Activated naive CD8-positive, alpha-beta T cell treated with anti-CD3 and anti-CD28 coated beads, Interleukin-2, amount 50 U/mL, for 24 hours (primary cell): ENCODE measurements at regions not wholly inside any gene's neighbourhood (a gene's known extent, or its start where the extent isn't known, plus 50 kb on each side); places are given as distances from the start of the nearest gene placed in this dataset.

Experiments used
- ATAC-seq: fragments of 150-1000 bp; cut with Tn5 transposase; one replicate; pipeline ENCODE4 v1.10.0; 2021
- DNase-seq: peaks from one replicate; pipeline ENCODE4 v3.0.0; 2021
- H3K27ac Mint-ChIP-seq: one replicate; pipeline ENCODE4 v1.8.0; 2021; ENCODE audit warnings: mild to moderate bottlenecking, mixed read lengths
- H3K27me3 Mint-ChIP-seq: one replicate; pipeline ENCODE4 v1.8.0; 2021; ENCODE audit warnings: mixed read lengths
- H3K36me3 Mint-ChIP-seq: one replicate; pipeline ENCODE4 v1.8.0; 2021; ENCODE audit warnings: low read depth, mixed read lengths
- H3K4me1 Mint-ChIP-seq: one replicate; pipeline ENCODE4 v1.8.0; 2021; ENCODE audit warnings: mixed read lengths
- H3K4me3 Mint-ChIP-seq: one replicate; pipeline ENCODE4 v1.8.0; 2021; ENCODE audit warnings: mild to moderate bottlenecking, moderate library complexity, mixed read lengths
- H3K9me3 Mint-ChIP-seq: one replicate; pipeline ENCODE4 v1.8.0; 2021; ENCODE audit warnings: mixed read lengths

DNA sequence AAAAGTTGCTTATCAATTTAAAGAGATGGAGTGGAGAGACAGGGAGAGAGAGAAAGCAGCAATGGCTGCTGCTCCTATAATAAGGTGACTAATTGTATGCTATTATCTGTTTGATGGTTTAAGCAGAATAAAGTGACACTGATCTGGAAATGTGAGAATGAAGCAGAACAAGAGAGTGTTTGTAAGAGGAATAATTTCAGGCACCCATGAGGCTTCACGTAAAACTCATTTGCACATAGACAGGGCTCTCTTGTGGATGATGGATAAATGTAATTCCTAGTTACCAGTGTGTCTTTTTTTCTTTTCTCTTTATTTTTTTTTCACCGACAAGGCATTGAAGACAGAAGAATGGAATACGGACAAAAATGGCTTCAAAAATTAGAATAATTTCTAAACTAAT lies 228.8 kb upstream of the TYRP1 start:
- peaks cover 6% of the 10 kb centered on the region for H3K9me3 Mint-ChIP-seq
- no peaks in the 10 kb centered on the region for H3K27me3 Mint-ChIP-seq
- no peak overlapping the region for H3K27ac Mint-ChIP-seq
- DNase-seq (no peak), ATAC-seq (no peak)
- H3K36me3 Mint-ChIP-seq: no peaks in the 10 kb centered on the region
- no peaks in the 10 kb centered on the region for H3K4me1 Mint-ChIP-seq
- no peak overlapping the region for H3K4me3 Mint-ChIP-seq

DNA sequence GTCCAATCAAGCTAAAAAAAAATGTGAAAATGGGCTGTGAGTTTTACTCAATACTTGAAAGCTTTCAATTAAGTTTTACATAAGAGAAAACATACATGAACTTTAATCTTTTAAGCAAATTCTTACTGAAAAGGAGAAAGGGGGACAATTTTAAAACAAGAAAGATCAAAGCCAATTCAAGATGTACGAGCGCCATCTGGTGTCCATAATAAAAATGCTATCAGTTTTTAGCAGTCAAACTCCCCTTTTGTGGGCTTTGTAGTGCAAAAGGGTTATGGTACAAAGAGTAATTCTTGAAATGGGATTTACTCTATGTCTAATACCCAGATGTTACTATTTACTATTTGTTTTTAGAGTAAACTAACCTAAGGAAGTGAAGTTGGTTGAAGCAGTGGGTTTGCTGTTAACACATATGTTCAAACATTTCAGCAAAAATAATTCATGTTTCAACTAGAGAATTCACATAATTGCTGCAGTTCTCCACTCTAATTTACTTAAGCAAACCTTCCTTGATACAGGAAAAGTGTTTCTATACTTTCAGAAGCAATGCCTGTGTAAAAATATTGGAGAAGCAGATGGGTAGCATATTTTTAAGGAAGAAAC lies 228.2 kb upstream of the TYRP1 start:
- no peak overlapping the region for H3K4me3 Mint-ChIP-seq
- no peaks in the 10 kb centered on the region for H3K4me1 Mint-ChIP-seq
- H3K27me3 Mint-ChIP-seq: no peaks in the 10 kb centered on the region
- H3K9me3 Mint-ChIP-seq: peaks cover 6% of the 10 kb centered on the region
- no peaks in the 10 kb centered on the region for H3K36me3 Mint-ChIP-seq
- no peak overlapping the region for H3K27ac Mint-ChIP-seq
- no peak for ATAC-seq
- DNase-seq: no peak

DNA sequence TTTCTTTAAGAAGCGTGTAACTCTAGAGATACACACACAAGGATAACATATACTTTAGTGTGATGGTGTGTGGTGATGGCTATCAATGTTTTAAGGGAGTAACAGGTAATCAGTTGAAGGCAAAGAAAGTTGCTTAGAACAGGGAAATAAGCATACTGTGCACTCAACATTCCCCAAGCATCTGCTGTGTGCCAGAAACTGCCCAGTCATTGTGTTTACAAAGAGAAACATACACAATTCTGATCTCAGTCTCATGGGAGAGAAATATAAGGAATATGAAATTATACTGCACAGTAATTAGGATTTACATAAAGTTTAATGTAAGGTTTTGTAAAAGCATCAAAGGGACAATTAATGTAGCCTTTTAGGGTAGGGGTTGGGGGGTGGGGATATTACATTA lies 224.1 kb upstream of the TYRP1 start:
- peaks cover 12% of the 10 kb centered on the region for H3K9me3 Mint-ChIP-seq
- DNase-seq: no peak

DNA sequence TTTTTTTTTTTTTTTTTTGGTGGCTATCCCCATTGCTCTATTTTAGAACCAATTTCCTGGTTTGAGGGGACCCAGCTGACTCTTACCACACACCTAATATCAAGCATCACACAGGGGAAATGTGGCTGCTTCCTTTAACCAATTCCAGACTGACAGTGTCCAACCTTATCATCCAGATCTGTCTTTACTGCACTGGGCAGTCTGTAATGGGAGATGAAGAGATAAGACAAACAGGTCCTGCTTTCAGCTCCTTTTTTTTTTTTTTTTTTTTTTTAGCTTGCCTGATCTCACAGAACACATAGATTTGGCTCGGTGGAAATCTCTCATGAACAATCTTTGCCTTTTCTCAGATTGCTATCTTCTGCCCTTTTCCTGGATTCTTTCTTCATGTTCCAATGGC lies 198.8 kb upstream of the TYRP1 start:
- peaks cover 11% of the 10 kb centered on the region for H3K9me3 Mint-ChIP-seq
- ATAC-seq (no peak), DNase-seq (no peak)
- no peak overlapping the region for H3K27ac Mint-ChIP-seq
- no peaks in the 10 kb centered on the region for H3K36me3 Mint-ChIP-seq
- H3K27me3 Mint-ChIP-seq: no peaks in the 10 kb centered on the region
- no peak overlapping the region for H3K4me3 Mint-ChIP-seq
- no peaks in the 10 kb centered on the region for H3K4me1 Mint-ChIP-seq

More for the DNA sequence above, 224.1 kb upstream of the TYRP1 start:
- H3K4me1 Mint-ChIP-seq: no peaks in the 10 kb centered on the region
- ATAC-seq: no peak
- H3K27ac Mint-ChIP-seq: no peak overlapping the region
- no peak overlapping the region for H3K4me3 Mint-ChIP-seq
- no peaks in the 10 kb centered on the region for H3K27me3 Mint-ChIP-seq
- no peaks in the 10 kb centered on the region for H3K36me3 Mint-ChIP-seq

DNA sequence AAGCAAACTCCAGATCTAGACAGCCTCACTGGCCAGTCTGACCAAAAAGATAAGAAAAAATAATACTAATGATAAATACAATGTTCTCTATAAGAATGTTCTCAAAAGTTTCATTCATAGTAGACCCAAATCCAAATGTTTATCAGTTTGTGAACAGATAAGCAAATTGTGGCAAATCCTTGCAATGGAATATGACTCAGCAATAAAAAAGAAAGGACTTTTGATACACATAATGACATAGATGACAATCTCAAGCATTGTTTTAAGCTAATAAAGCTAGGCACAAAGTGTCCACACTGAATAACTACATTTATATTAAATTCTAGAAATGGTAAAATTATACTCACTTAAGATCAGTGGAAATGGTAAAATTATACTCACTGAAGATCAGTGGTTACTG lies 195.4 kb upstream of the TYRP1 start:
- no peak overlapping the region for H3K27ac Mint-ChIP-seq
- no peaks in the 10 kb centered on the region for H3K4me1 Mint-ChIP-seq
- H3K36me3 Mint-ChIP-seq: no peaks in the 10 kb centered on the region
- DNase-seq (no peak), ATAC-seq (no peak)
- no peaks in the 10 kb centered on the region for H3K27me3 Mint-ChIP-seq
- peaks cover 6% of the 10 kb centered on the region for H3K9me3 Mint-ChIP-seq
- no peak overlapping the region for H3K4me3 Mint-ChIP-seq

DNA sequence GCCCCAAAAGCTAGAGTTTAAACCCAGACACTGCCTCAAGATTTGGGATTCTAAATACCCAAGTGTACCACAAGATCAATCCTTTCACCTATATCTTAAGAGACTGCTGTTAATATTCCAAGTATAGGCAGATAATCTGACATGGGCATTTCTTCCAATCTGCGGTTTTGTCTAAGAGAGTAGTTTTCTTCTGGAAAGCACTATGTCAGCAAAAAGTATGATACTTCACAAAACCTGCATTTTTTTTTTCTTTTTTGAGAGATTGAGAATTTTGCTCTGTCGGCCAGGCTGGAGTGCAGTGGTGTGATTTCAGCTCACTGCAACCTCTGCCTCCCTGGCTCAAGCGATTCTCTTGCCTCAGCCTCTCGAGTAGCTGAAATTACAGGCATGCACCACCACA lies 190.7 kb upstream of the TYRP1 start:
- DNase-seq: no peak
- no peak overlapping the region for H3K4me3 Mint-ChIP-seq
- no peak overlapping the region for H3K27ac Mint-ChIP-seq

DNA sequence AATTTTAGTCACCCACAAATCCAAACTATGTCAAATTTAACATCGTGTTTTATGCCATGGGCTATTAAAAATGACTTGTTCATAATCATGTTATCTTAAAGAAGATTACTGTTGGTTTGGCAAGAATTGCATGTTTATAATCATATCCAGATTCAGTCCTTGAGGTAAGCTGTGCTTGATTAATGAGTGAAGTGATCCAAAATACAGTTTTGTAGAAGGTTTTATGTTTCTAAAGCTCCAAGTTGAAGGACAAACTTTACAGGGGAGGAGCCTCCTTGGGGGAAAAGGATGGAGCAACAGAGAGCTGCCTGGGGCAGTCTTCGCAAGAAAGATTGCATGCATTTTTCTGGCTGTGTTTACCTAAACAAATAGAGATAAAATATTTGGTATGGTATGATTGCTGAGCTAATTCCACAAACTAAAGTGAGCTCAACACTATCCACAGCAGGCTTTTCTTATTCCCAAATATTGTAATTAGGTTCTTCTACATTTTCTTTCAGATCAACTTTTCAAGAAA lies 189.5 kb upstream of the TYRP1 start:
- Mint-ChIP-seq H3K27me3 (no peaks in the 10 kb centered on the region), H3K4me3 (no peak overlapping the region), H3K36me3 (no peaks in the 10 kb centered on the region), H3K4me1 (no peaks in the 10 kb centered on the region), H3K9me3 (peaks cover 22% of the 10 kb centered on the region), H3K27ac (no peak overlapping the region)
- ATAC-seq (no peak), DNase-seq (no peak)

More for the DNA sequence above, 190.7 kb upstream of the TYRP1 start:
- Mint-ChIP-seq H3K36me3 (no peaks in the 10 kb centered on the region), H3K9me3 (peaks cover 22% of the 10 kb centered on the region), H3K27me3 (no peaks in the 10 kb centered on the region), H3K4me1 (no peaks in the 10 kb centered on the region)
- no peak for ATAC-seq

DNA sequence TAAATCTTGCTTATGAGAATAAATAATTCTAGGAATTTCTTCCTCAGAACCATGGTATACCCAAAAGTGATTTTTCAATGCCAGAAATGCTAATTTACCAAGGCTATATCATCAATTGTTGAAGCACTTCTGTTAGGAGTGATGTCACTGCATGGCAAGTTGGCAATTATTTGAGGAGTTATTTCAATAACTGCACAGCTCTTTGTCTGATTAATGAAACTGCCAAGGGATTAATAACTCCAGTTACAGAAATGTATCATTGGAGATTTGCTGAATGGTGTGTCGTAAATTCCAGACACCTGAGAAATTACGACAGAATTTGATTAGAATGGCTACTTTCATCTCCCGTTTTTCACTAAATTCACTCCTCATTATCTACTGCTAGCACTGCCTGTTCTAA lies 182.6 kb upstream of the TYRP1 start:
- DNase-seq (no peak), ATAC-seq (no peak)
- no peak overlapping the region for H3K4me3 Mint-ChIP-seq
- H3K4me1 Mint-ChIP-seq: no peaks in the 10 kb centered on the region
- no peaks in the 10 kb centered on the region for H3K36me3 Mint-ChIP-seq
- H3K27me3 Mint-ChIP-seq: no peaks in the 10 kb centered on the region
- H3K27ac Mint-ChIP-seq: no peak overlapping the region
- peaks cover 27% of the 10 kb centered on the region for H3K9me3 Mint-ChIP-seq

DNA sequence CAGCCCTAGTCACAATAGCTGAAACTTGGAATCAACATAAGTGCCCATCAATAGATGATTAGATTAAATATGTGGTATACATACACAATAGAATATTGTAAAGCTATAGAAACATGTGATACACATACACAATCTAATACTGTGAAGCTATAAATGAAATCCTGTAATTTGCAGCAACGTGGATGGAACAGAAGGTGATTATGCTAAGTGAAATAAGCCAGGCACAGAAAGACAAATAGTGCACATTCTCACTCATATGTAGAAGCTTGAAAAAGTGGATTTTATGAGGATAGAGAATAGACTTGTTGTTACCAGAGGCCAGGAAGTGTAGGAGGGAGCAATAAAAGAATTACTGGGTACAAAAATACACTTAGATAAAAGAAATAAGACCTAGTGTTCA lies 181.5 kb upstream of the TYRP1 start:
- no peaks in the 10 kb centered on the region for H3K4me1 Mint-ChIP-seq
- H3K27me3 Mint-ChIP-seq: no peaks in the 10 kb centered on the region
- no peak for ATAC-seq
- H3K27ac Mint-ChIP-seq: no peak overlapping the region
- peaks cover 15% of the 10 kb centered on the region for H3K9me3 Mint-ChIP-seq
- no peak overlapping the region for H3K4me3 Mint-ChIP-seq
- H3K36me3 Mint-ChIP-seq: no peaks in the 10 kb centered on the region
- DNase-seq: no peak

DNA sequence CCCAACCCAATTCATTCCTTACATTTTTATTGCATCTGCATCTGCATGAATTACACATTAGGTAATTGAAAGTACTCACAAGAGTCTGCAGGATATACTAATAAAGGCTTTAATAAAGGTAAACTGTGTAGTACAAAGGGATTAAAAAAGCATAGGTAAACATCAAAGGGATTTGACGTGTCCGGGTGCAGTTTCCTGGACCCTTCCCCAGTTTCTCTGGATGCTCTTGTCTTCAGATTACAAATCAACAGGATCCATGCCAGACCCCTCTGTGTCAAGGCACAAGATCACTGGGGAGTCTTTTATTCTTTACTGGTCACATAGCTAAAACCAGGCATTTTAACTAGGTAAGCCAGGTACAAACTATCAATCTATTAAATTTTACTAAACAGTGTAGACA lies 177.2 kb upstream of the TYRP1 start:
- Mint-ChIP-seq H3K27me3 (no peaks in the 10 kb centered on the region), H3K9me3 (peaks cover 12% of the 10 kb centered on the region), H3K4me3 (no peak overlapping the region), H3K27ac (no peak overlapping the region), H3K4me1 (no peaks in the 10 kb centered on the region), H3K36me3 (no peaks in the 10 kb centered on the region)
- ATAC-seq (no peak), DNase-seq (no peak)

DNA sequence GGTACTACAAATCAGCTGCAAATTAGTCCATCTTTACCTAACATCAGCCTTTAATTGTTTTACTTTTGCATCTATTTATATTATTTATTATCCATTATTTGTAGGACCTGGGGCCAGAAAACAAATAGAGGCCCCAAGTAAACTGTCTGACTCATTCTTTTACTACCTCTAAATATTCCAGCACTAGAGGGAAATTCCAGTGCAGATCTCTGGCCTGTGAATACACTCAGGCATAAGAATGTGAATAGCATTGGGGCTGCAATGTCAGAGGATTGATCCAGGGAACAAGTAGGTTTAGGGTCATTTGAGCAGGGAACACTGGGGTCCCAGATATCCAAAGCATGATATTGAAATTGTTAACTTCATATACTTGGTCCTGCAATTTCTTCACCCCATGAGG lies 176.6 kb upstream of the TYRP1 start:
- H3K9me3 Mint-ChIP-seq: peaks cover 12% of the 10 kb centered on the region
- H3K4me1 Mint-ChIP-seq: no peaks in the 10 kb centered on the region
- DNase-seq: no peak
- ATAC-seq: no peak
- no peak overlapping the region for H3K27ac Mint-ChIP-seq
- no peaks in the 10 kb centered on the region for H3K36me3 Mint-ChIP-seq
- no peaks in the 10 kb centered on the region for H3K27me3 Mint-ChIP-seq
- no peak overlapping the region for H3K4me3 Mint-ChIP-seq

DNA sequence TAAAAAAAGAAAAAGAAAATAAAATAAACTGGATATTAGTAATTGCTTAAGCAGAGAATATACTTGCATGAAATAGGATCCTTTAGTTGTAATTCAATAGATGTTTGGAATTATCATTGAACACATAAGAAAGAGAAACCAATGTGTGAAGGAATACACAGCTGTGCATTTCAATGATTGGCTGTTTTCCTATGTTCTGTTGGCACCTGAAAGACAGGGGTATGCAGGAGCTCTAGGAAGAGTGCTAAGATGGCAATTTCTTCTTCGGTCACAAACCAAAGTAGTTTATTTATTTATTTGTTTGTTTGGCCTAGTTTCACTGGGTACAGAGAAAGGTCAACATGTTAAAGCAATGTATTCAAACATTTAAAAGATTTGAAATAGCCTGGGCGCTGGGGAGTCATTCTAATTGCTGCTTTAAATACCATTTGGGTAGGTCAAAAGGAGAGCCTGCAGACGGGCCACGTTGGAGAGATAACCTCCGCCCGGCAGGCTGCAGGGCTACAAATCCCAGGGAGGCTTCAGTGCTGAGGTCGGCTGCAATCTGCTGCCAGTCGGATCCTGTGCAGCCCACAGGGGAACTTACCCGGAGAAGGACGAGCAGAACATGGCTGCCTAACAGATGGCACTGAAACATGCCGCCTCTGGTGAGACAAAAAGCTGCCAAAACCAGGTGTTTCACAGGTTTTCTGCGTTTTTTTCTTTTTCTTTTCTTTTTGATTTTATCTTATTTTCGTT lies 154.2 kb upstream of the TYRP1 start:
- Mint-ChIP-seq H3K36me3 (no peaks in the 10 kb centered on the region), H3K9me3 (peaks cover 6% of the 10 kb centered on the region), H3K27me3 (no peaks in the 10 kb centered on the region), H3K4me3 (no peak overlapping the region), H3K27ac (no peak overlapping the region), H3K4me1 (no peaks in the 10 kb centered on the region)
- no peak for ATAC-seq
- no peak for DNase-seq

DNA sequence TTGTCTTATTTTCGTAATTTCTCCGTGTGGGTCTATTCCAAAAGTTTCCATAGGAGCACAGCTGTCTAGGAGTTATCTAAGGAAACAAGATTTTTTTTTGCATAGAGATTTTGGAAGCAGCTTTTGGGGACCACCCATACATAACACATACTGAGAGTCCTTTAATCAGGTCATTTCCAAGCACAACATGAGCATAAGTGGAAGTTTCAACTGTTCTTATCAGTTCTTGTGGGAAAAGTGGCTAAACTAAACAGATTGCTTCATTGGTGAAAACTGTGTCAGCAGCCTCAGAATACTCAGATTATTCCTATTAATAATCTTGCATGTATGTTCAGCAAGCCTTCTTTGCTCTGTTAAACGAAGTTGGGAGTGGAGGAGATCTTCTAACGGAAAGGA lies 153.6 kb upstream of the TYRP1 start:
- DNase-seq: no peak
- no peaks in the 10 kb centered on the region for H3K4me1 Mint-ChIP-seq
- H3K4me3 Mint-ChIP-seq: no peak overlapping the region
- no peaks in the 10 kb centered on the region for H3K27me3 Mint-ChIP-seq
- no peaks in the 10 kb centered on the region for H3K36me3 Mint-ChIP-seq
- no peak for ATAC-seq
- H3K9me3 Mint-ChIP-seq: peaks cover 6% of the 10 kb centered on the region
- H3K27ac Mint-ChIP-seq: no peak overlapping the region

DNA sequence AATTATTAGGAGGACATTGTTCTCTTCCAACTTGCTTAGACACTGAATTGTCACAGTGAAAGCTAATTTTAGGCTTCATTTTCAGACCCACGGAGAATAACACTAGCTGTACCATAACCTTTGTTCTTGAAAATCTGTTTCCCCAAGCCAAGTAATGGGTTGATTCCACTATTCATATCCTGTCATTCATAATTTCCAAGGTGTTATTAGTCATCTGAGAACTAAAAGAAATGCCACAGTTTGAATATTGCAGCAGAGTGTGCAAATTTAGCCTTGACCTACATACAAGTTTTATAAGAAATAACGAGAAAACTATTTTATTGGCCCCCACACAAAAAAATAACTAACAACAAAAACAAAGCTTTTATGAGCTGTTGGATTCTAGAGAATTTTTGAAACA lies 148.5 kb upstream of the TYRP1 start:
- Mint-ChIP-seq H3K27ac (no peak overlapping the region), H3K4me1 (no peaks in the 10 kb centered on the region), H3K9me3 (peaks cover 6% of the 10 kb centered on the region), H3K27me3 (no peaks in the 10 kb centered on the region), H3K36me3 (no peaks in the 10 kb centered on the region), H3K4me3 (no peak overlapping the region)
- ATAC-seq (no peak), DNase-seq (no peak)

DNA sequence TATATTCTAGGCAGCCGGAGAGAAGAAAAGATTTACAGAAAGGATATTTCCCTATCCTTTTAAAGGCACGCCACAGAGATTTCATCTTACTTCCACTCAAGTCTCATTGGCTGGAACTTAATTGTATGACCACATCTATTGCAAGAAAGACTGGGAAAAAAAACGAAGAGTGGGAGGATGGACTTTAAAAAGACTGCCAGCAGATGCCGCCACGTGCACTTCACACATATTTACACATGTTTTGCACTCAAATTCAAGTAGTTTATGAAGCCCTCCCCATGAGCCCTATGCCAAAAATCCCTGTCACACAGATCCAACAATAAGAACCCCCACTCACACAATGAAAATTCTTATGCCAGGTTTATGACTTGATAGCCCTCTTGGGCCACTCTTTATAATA lies 138.5 kb upstream of the TYRP1 start:
- Mint-ChIP-seq H3K9me3 (no peaks in the 10 kb centered on the region), H3K4me1 (no peaks in the 10 kb centered on the region), H3K36me3 (no peaks in the 10 kb centered on the region), H3K27me3 (no peaks in the 10 kb centered on the region), H3K4me3 (no peak overlapping the region), H3K27ac (no peak overlapping the region)
- no peak for ATAC-seq
- no peak for DNase-seq
